HCT116 (cell line): ENCODE measurements at regions not wholly inside any gene's neighbourhood (a gene's known extent, or its start where the extent isn't known, plus 50 kb on each side); places are given as distances from the start of the nearest gene placed in this dataset.

ENCODE experiments used
- CBX3 ChIP-seq: IDR thresholded peaks from 2 replicates; pipeline ENCODE4 v1.6.1; 2012; ENCODE audit warnings: low read depth
- CTCF ChIP-seq, 3 experiments: fragments of 200-600 bp in 1 of 3; sonication (generic) in 1 of 3; IDR thresholded peaks in 2 of 3; conservative IDR thresholded peaks in 1 of 3; 2 replicates each; pipeline ENCODE4 v1.5.1; 2012 to 2017; ENCODE audit warnings: low read depth in 2 of 3, low read length in 2 of 3, antibody characterized with exemption in 1 of 3, borderline replicate concordance in 1 of 3, control low read depth in 1 of 3, mild to moderate bottlenecking in 1 of 3, mixed read lengths in 1 of 3, mixed run types in 1 of 3, moderate library complexity in 1 of 3; ENCODE audit not compliant: insufficient read depth in 1 of 3
- ELF1 ChIP-seq: IDR thresholded peaks from 2 replicates; pipeline ENCODE4 v1.6.1; 2012; ENCODE audit warnings: low read depth, borderline replicate concordance
- EZH2 ChIP-seq: fragments of 200-600 bp; sonication (generic); IDR thresholded peaks from 2 replicates; pipeline ENCODE4 v1.6.1; 2017; ENCODE audit warnings: antibody characterized with exemption, mixed run types
- EZH2phosphoT487 ChIP-seq: fragments of 200-600 bp; IDR thresholded peaks from 2 replicates; pipeline ENCODE4 v1.6.1; 2018; ENCODE audit warnings: antibody characterized with exemption, borderline replicate concordance
- MAX ChIP-seq: IDR thresholded peaks from 2 replicates; pipeline ENCODE4 v1.6.1; 2012
- POLR2A ChIP-seq: IDR thresholded peaks from 2 replicates; pipeline ENCODE4 v1.7.0; 2011; ENCODE audit warnings: borderline replicate concordance; ENCODE audit not compliant: insufficient read depth, insufficient read length; ENCODE audit errors: extremely low read depth
- POLR2AphosphoS5 ChIP-seq: IDR thresholded peaks from 2 replicates; pipeline ENCODE4 v1.6.1; 2011; ENCODE audit warnings: mild to moderate bottlenecking, low read depth, low read length, moderate library complexity
- RAD21 ChIP-seq: IDR thresholded peaks from 2 replicates; pipeline ENCODE4 v1.6.1; 2012; ENCODE audit warnings: low read depth, mild to moderate bottlenecking
- SP1 ChIP-seq: IDR thresholded peaks from 2 replicates; pipeline ENCODE4 v1.6.1; 2012; ENCODE audit warnings: low read depth
- SRF ChIP-seq: IDR thresholded peaks from 2 replicates; pipeline ENCODE4 v1.6.1; 2012; ENCODE audit warnings: low read depth
- ZNF274 ChIP-seq: fragments of 200-500 bp; sonication (Bioruptor generic); IDR thresholded peaks from 2 replicates; pipeline ENCODE4 v1.6.1; 2014; ENCODE audit warnings: mild to moderate bottlenecking, low read depth, low read length, inconsistent platforms

GRCh38 chr15:69909719-69910444, 187.8 kb downstream of the TLE3 start:
- TF ChIP-seq CTCF (IDR thresholded peaks at IDR 0.05 in 2 of 3, conservative IDR thresholded peaks at IDR 0.05 in 1 of 3; ENCODE audit: borderline replicate concordance in 1 of 3, insufficient read depth in 1 of 3, low read depth in 2 of 3, low read length in 2 of 3) (no peak), EZH2 (no peak), EZH2phosphoT487 (no peak), MAX (no peak), POLR2AphosphoS5 (no peak), CBX3 (no peak), SRF (no peak), RAD21 (no peak), POLR2A (no peak), ELF1 (no peak), SP1 (no peak), ZNF274 (no peak)
